Suprapubic skin (tissue), 4 donors: ENCODE measurements at regions not wholly inside any gene's neighbourhood (a gene's known extent, or its start where the extent isn't known, plus 50 kb on each side); places are given as distances from the start of the nearest gene placed in this dataset.
A peak's percentile ranks its signal among the peaks of the same experiment; 100 is the strongest.

Experiments used
- DNase-seq, 2 donors: peaks; one replicate each; pipeline ENCODE4 v3.0.0-alpha.2; 2019; ENCODE audit warnings: low spot score in 2 of 2
- H3K27ac ChIP-seq: fragments of 200-600 bp; sonication (generic); one replicate; pipeline ENCODE4 v1.5.1; 2019
- H3K27me3 ChIP-seq: fragments of 200-600 bp; sonication (generic); one replicate; pipeline ENCODE4 v1.5.1; 2019
- H3K36me3 ChIP-seq: fragments of 200-600 bp; sonication (generic); one replicate; pipeline ENCODE4 v1.5.1; 2019
- H3K4me1 ChIP-seq: fragments of 200-600 bp; sonication (generic); one replicate; pipeline ENCODE4 v1.5.1; 2019
- H3K4me3 ChIP-seq: fragments of 200-600 bp; sonication (generic); one replicate; pipeline ENCODE4 v1.5.1; 2019; ENCODE audit warnings: mild to moderate bottlenecking
- H3K9me3 ChIP-seq: fragments of 200-600 bp; sonication (generic); one replicate; pipeline ENCODE4 v1.5.1; 2019
- EP300 ChIP-seq: sonication (generic); formaldehyde crosslinking; IDR thresholded peaks from one replicate; pipeline ENCODE4 v1.6.1; 2017; ENCODE audit warnings: antibody characterized with exemption
- POLR2A ChIP-seq, 2 donors: fragments of 450-650 bp; IDR thresholded peaks; one replicate each; pipeline ENCODE4 v1.6.1; 2017; ENCODE audit warnings: antibody characterized with exemption in 2 of 2, mild to moderate bottlenecking in 2 of 2, moderate library complexity in 2 of 2
- POLR2AphosphoS5 ChIP-seq, 3 donors: sonication (generic); formaldehyde crosslinking; IDR thresholded peaks; one replicate each; pipeline ENCODE4 v1.6.1; 2017; ENCODE audit warnings: antibody characterized with exemption in 3 of 3
- WGBS: methylation state at CpG from one replicate; pipeline ENCODE4 v1.1.5; 2018; 5-methylcytosine and 5-hydroxymethylcytosine counted together
- TF ChIP-seq, protein P1 (sequence below), 2 donors: fragments of 200-600 bp in 1 of 2; fragments of 450-650 bp in 1 of 2; sonication (generic) in 1 of 2; IDR thresholded peaks; one replicate each; pipeline ENCODE4 v1.5.1; 2016 to 2019; ENCODE audit warnings: antibody characterized with exemption in 2 of 2, mild to moderate bottlenecking in 1 of 2, moderate library complexity in 1 of 2

GRCh38 chr6:169070506-169071176 is 183.0 kb downstream of the THBS2 start:
- peak in 1 of 2 donors; percentile 91 for DNase-seq
- H3K9me3 ChIP-seq: no peaks in the 10 kb centered on the region
- no peaks in the 10 kb centered on the region for H3K36me3 ChIP-seq
- WGBS: 58% methylated on average over 14 of the region's 14 CpGs
- H3K4me3 ChIP-seq: no peak overlapping the region
- no peaks in the 10 kb centered on the region for H3K27me3 ChIP-seq
- peak overlapping the region; percentile 61 for H3K27ac ChIP-seq
- no peak for TF ChIP-seq EP300
- TF ChIP-seq, protein P1, sequence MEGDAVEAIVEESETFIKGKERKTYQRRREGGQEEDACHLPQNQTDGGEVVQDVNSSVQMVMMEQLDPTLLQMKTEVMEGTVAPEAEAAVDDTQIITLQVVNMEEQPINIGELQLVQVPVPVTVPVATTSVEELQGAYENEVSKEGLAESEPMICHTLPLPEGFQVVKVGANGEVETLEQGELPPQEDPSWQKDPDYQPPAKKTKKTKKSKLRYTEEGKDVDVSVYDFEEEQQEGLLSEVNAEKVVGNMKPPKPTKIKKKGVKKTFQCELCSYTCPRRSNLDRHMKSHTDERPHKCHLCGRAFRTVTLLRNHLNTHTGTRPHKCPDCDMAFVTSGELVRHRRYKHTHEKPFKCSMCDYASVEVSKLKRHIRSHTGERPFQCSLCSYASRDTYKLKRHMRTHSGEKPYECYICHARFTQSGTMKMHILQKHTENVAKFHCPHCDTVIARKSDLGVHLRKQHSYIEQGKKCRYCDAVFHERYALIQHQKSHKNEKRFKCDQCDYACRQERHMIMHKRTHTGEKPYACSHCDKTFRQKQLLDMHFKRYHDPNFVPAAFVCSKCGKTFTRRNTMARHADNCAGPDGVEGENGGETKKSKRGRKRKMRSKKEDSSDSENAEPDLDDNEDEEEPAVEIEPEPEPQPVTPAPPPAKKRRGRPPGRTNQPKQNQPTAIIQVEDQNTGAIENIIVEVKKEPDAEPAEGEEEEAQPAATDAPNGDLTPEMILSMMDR (IDR thresholded peaks at IDR 0.05): no peak
- peak in 1 of 3 donors; percentile 23 for TF ChIP-seq POLR2AphosphoS5 (IDR thresholded peaks at IDR 0.05)
- no peak for TF ChIP-seq POLR2A (IDR thresholded peaks at IDR 0.05)
- peaks cover 3% of the 10 kb centered on the region for H3K4me1 ChIP-seq

DNA sequence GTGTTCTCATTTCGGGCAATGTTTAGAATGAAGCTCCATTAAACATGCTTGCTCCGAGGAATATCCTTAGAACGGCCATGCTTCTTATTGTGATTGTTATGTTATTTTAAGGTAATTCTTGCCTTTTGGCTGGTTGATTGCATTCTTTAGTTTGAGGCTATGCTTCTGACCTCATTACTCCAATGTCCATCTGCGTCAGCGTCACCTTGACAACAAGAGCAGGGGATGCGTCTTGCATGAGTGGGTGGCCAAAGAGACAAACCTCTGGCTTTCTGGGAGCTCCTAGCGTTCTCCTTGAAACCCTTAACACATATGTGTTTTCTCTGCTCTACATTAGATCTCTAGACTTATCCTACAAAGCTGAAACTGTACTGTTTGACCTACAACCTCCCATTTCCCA is 184.3 kb downstream of the THBS2 start:
- Histone ChIP-seq H3K4me1 (no peaks in the 10 kb centered on the region), H3K9me3 (no peaks in the 10 kb centered on the region), H3K36me3 (no peaks in the 10 kb centered on the region), H3K27me3 (no peaks in the 10 kb centered on the region), H3K4me3 (no peak overlapping the region), H3K27ac (no peak overlapping the region)
- TF ChIP-seq, protein P1 (IDR thresholded peaks at IDR 0.05): no peak
- no peak for TF ChIP-seq POLR2A (IDR thresholded peaks at IDR 0.05)
- TF ChIP-seq POLR2AphosphoS5 (IDR thresholded peaks at IDR 0.05): no peak
- TF ChIP-seq EP300: no peak
- WGBS: 94% methylated on average over 7 of the region's 7 CpGs
- DNase-seq: no peak

GRCh38 chr6:169064194-169064593 is 189.5 kb downstream of the THBS2 start:
- 68% methylated on average over 7 of the region's 7 CpGs for whole genome bisulfite sequencing
- no peaks in the 10 kb centered on the region for H3K36me3 ChIP-seq
- no peak overlapping the region for H3K27ac ChIP-seq
- TF ChIP-seq EP300 (no peak), POLR2A (IDR thresholded peaks at IDR 0.05) (no peak), POLR2AphosphoS5 (IDR thresholded peaks at IDR 0.05) (no peak)
- TF ChIP-seq, protein P1 (IDR thresholded peaks at IDR 0.05): no peak
- no peak for DNase-seq
- no peaks in the 10 kb centered on the region for H3K27me3 ChIP-seq
- no peak overlapping the region for H3K4me3 ChIP-seq
- no peaks in the 10 kb centered on the region for H3K9me3 ChIP-seq
- H3K4me1 ChIP-seq: no peaks in the 10 kb centered on the region

- Histone ChIP-seq H3K27ac (no peak overlapping the region), H3K36me3 (no peaks in the 10 kb centered on the region), H3K27me3 (no peaks in the 10 kb centered on the region), H3K4me3 (no peak overlapping the region), H3K9me3 (no peaks in the 10 kb centered on the region), H3K4me1 (no peaks in the 10 kb centered on the region)
- TF ChIP-seq EP300 (no peak), POLR2A (IDR thresholded peaks at IDR 0.05) (no peak), POLR2AphosphoS5 (IDR thresholded peaks at IDR 0.05) (no peak)
- TF ChIP-seq, protein P1 (IDR thresholded peaks at IDR 0.05): no peak
- 92% methylated on average over 10 of the region's 12 CpGs for WGBS
- no peak for DNase-seq
Measured at GRCh38 chr6:169062272-169062671, 191.4 kb downstream of the THBS2 start.

- H3K36me3 ChIP-seq: no peaks in the 10 kb centered on the region
- no peak overlapping the region for H3K27ac ChIP-seq
- no peak overlapping the region for H3K4me3 ChIP-seq
- H3K4me1 ChIP-seq: no peaks in the 10 kb centered on the region
- no peaks in the 10 kb centered on the region for H3K27me3 ChIP-seq
- no peaks in the 10 kb centered on the region for H3K9me3 ChIP-seq
- 85% methylated on average over 12 of the region's 12 CpGs for WGBS
- no peak for TF ChIP-seq POLR2A (IDR thresholded peaks at IDR 0.05)
- no peak for TF ChIP-seq EP300
- no peak for TF ChIP-seq POLR2AphosphoS5 (IDR thresholded peaks at IDR 0.05)
- TF ChIP-seq, protein P1 (IDR thresholded peaks at IDR 0.05): no peak
- no peak for DNase-seq
Measured at GRCh38 chr6:169058634-169059033, 195.0 kb downstream of the THBS2 start.
